PFSK-1 (cell line): ENCODE measurements at regions not wholly inside any gene's neighbourhood (a gene's known extent, or its start where the extent isn't known, plus 50 kb on each side); places are given as distances from the start of the nearest gene placed in this dataset.

Experiments
- FOXP2 ChIP-seq: optimal IDR thresholded peaks from 2 replicates; pipeline ENCODE3; 2011; ENCODE audit warnings: borderline replicate concordance, control low read depth, inconsistent platforms; ENCODE audit not compliant: insufficient read depth; ENCODE audit errors: extremely low read length, extremely low read depth
- POLR2AphosphoS5 ChIP-seq: IDR thresholded peaks from 2 replicates; pipeline ENCODE4 v1.6.1; 2012; ENCODE audit warnings: low read depth, mild to moderate bottlenecking, control low read depth, low read length, moderate library complexity
- REST ChIP-seq, 2 experiments: IDR thresholded peaks; 2 replicates each; pipeline versions ENCODE4 v1.6.1 to v1.8.0; 2011 to 2012; ENCODE audit warnings: low read depth in 2 of 2, low read length in 2 of 2, control low read depth in 1 of 2, inconsistent platforms in 1 of 2, mild to moderate bottlenecking in 1 of 2, moderate library complexity in 1 of 2; ENCODE audit not compliant: insufficient read depth in 1 of 2
- SIN3A ChIP-seq: IDR thresholded peaks from 2 replicates; pipeline ENCODE4 v1.6.1; 2012; ENCODE audit warnings: mild to moderate bottlenecking, low read length, moderate library complexity, borderline replicate concordance; ENCODE audit not compliant: insufficient read depth
- TAF1 ChIP-seq: IDR thresholded peaks from 2 replicates; pipeline ENCODE4 v1.6.1; 2012; ENCODE audit warnings: low read length, control low read depth, borderline replicate concordance; ENCODE audit not compliant: insufficient read depth

DNA sequence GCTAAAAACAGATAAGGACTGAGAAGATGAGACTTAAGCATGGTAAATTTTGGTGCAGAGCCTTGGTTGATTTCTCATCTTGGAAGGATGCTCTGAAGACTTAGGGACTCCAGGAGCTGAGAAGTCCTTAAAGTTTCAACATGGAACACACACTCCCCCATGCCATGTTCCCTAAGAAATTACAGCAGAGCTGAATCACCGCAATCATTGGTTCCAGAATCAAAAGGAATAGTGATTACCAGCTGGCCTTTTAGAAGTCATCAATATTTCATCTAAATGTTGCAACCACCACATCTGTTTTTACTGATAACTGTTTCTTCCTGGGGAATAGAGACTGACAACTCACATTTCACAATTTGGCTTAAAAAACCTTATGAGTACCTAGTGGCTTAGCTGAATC lies 229.3 kb downstream of the MINAR1 start:
- TF ChIP-seq FOXP2, result no peak
- no peak for TF ChIP-seq SIN3A
- TF ChIP-seq REST (IDR thresholded peaks at IDR 0.05; ENCODE audit: insufficient read depth in 1 of 2, low read depth in 2 of 2, low read length in 2 of 2), result no peak
- TF ChIP-seq POLR2AphosphoS5, result no peak
- TF ChIP-seq TAF1, result no peak

GRCh38 chr15:79673416-79674123 lies 223.2 kb downstream of the MTHFS start:
- TF ChIP-seq FOXP2 (no peak), POLR2AphosphoS5 (no peak), TAF1 (no peak), REST (IDR thresholded peaks at IDR 0.05; ENCODE audit: insufficient read depth in 1 of 2, low read depth in 2 of 2, low read length in 2 of 2) (no peak), SIN3A (no peak)

DNA sequence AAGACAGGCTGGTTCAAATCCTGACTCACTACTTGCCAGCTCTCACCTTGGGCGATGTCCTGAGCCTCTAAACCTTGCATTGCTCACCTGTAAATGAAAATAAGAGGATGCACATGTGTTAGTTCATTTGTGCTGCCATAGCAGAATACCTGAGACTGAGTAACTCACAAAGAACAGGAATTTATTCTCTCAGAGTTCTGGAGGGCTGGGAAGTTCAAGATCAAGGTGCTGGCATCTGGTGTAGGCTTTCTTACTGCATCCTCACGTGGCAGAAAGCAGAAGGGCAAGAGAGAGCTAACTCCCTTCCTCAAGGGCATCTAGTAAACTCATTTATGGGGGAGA lies 222.7 kb downstream of the MTHFS start:
- TF ChIP-seq FOXP2, result no peak

GRCh38 chr15:79675982-79676381 lies 220.8 kb downstream of the MTHFS start:
- TF ChIP-seq SIN3A (no peak), POLR2AphosphoS5 (no peak), FOXP2 (no peak), REST (IDR thresholded peaks at IDR 0.05; ENCODE audit: insufficient read depth in 1 of 2, low read depth in 2 of 2, low read length in 2 of 2) (no peak), TAF1 (no peak)

GRCh38 chr15:79676621-79677020 lies 220.2 kb downstream of the MTHFS start:
- no peak for TF ChIP-seq REST (IDR thresholded peaks at IDR 0.05; ENCODE audit: insufficient read depth in 1 of 2, low read depth in 2 of 2, low read length in 2 of 2)
- TF ChIP-seq FOXP2, result no peak
- no peak for TF ChIP-seq POLR2AphosphoS5
- TF ChIP-seq TAF1, result no peak
- no peak for TF ChIP-seq SIN3A
